Stimulated activated naive CD8-positive, alpha-beta T cell treated with anti-CD3 and anti-CD28 coated beads, Interleukin-15, amount 100 ng/mL, for 72 hours (primary cell): ENCODE measurements at regions not wholly inside any gene's neighbourhood (a gene's known extent, or its start where the extent isn't known, plus 50 kb on each side); places are given as distances from the start of the nearest gene placed in this dataset.

Source experiments
- ATAC-seq: fragments of 150-1000 bp; cut with Tn5 transposase; 2 replicates; pipeline ENCODE4 v1.10.0; 2021; ENCODE audit warnings: mild to moderate bottlenecking, moderate library complexity
- DNase-seq, 2 donors: peaks; one replicate each; pipeline ENCODE4 v3.0.0; 2021 to 2022
- H3K27ac Mint-ChIP-seq, 2 donors: one replicate each; pipeline ENCODE4 v1.8.0; 2022; ENCODE audit warnings: mild to moderate bottlenecking in 2 of 2, mixed read lengths in 2 of 2, moderate library complexity in 2 of 2
- H3K27me3 Mint-ChIP-seq: one replicate; pipeline ENCODE4 v1.8.0; 2022; ENCODE audit warnings: mixed read lengths
- H3K4me1 Mint-ChIP-seq: one replicate; pipeline ENCODE4 v1.8.0; 2022; ENCODE audit warnings: mild to moderate bottlenecking, mixed read lengths
- H3K4me3 Mint-ChIP-seq, 2 donors: one replicate each; pipeline ENCODE4 v1.8.0; 2022; ENCODE audit warnings: mild to moderate bottlenecking in 2 of 2, mixed read lengths in 2 of 2, moderate library complexity in 1 of 2
- H3K9me3 Mint-ChIP-seq, 2 donors: one replicate each; pipeline ENCODE4 v1.8.0; 2022; ENCODE audit warnings: mixed read lengths in 2 of 2

GRCh38 chr14:49483268-49483667, 102.9 kb downstream of the RPS29 start:
- Mint-ChIP-seq H3K4me3 (no peak overlapping the region), H3K9me3 (peaks cover 8 to 14% of the 10 kb centered on the region in 2 donors), H3K27ac (no peak overlapping the region), H3K4me1 (peaks cover 9% of the 10 kb centered on the region), H3K27me3 (peaks cover 14% of the 10 kb centered on the region)
- ATAC-seq (peak; percentile 33), DNase-seq (no peak)

GRCh38 chr14:49480979-49481498, 105.1 kb downstream of the RPS29 start:
- Mint-ChIP-seq H3K4me3 (no peak overlapping the region), H3K27ac (no peak overlapping the region), H3K27me3 (peaks cover 14% of the 10 kb centered on the region), H3K4me1 (peaks cover 9% of the 10 kb centered on the region), H3K9me3 (peaks cover 8 to 14% of the 10 kb centered on the region in 2 donors)
- ATAC-seq (no peak), DNase-seq (no peak)

- Mint-ChIP-seq H3K27me3 (peaks cover 9% of the 10 kb centered on the region), H3K4me1 (peaks cover 9% of the 10 kb centered on the region), H3K4me3 (no peak overlapping the region), H3K9me3 (peaks cover 8 to 14% of the 10 kb centered on the region in 2 donors), H3K27ac (no peak overlapping the region)
- DNase-seq: no peak
- ATAC-seq: no peak
Observed at GRCh38 chr14:49480053-49480760, 106.0 kb downstream of the RPS29 start.

- Mint-ChIP-seq H3K27me3 (peaks cover 1% of the 10 kb centered on the region), H3K27ac (peak overlapping the region in 1 of 2 donors; percentile 12), H3K9me3 (peaks cover 8 to 14% of the 10 kb centered on the region in 2 donors), H3K4me1 (peaks cover 9% of the 10 kb centered on the region), H3K4me3 (no peak overlapping the region)
- DNase-seq: no peak
- ATAC-seq: no peak
Observed at GRCh38 chr14:49479432-49479831, 106.7 kb downstream of the RPS29 start.

- Mint-ChIP-seq H3K4me1 (peaks cover 9% of the 10 kb centered on the region), H3K27me3 (no peaks in the 10 kb centered on the region), H3K9me3 (peaks cover 8 to 14% of the 10 kb centered on the region in 2 donors), H3K27ac (no peak overlapping the region), H3K4me3 (no peak overlapping the region)
- no peak for ATAC-seq
- DNase-seq: no peak
Observed at GRCh38 chr14:49478784-49479183, 107.4 kb downstream of the RPS29 start.

- Mint-ChIP-seq H3K27ac (no peak overlapping the region), H3K4me3 (no peak overlapping the region), H3K4me1 (no peaks in the 10 kb centered on the region), H3K27me3 (no peaks in the 10 kb centered on the region), H3K9me3 (no peaks in the 10 kb centered on the region)
- DNase-seq (no peak), ATAC-seq (no peak)
Observed at GRCh38 chr14:49467091-49467490, 119.1 kb downstream of the RPS29 start.

GRCh38 chr14:49464885-49465284, 121.3 kb downstream of the RPS29 start:
- no peaks in the 10 kb centered on the region for H3K4me1 Mint-ChIP-seq
- ATAC-seq (no peak), DNase-seq (no peak)
- no peak overlapping the region for H3K4me3 Mint-ChIP-seq
- H3K27me3 Mint-ChIP-seq: no peaks in the 10 kb centered on the region
- H3K9me3 Mint-ChIP-seq: no peaks in the 10 kb centered on the region
- no peak overlapping the region for H3K27ac Mint-ChIP-seq

GRCh38 chr14:49463146-49463545, 123.0 kb downstream of the RPS29 start:
- Mint-ChIP-seq H3K9me3 (no peaks in the 10 kb centered on the region), H3K4me3 (no peak overlapping the region), H3K4me1 (no peaks in the 10 kb centered on the region), H3K27me3 (no peaks in the 10 kb centered on the region), H3K27ac (no peak overlapping the region)
- DNase-seq: no peak
- no peak for ATAC-seq

GRCh38 chr14:49461529-49462401, 124.4 kb downstream of the RPS29 start:
- Mint-ChIP-seq H3K4me1 (no peaks in the 10 kb centered on the region), H3K9me3 (no peaks in the 10 kb centered on the region), H3K27ac (no peak overlapping the region), H3K27me3 (no peaks in the 10 kb centered on the region), H3K4me3 (no peak overlapping the region)
- peak; percentile 49 to 54 for DNase-seq
- ATAC-seq: peak; percentile 96

GRCh38 chr14:49460662-49461061, 125.5 kb downstream of the RPS29 start:
- Mint-ChIP-seq H3K27ac (no peak overlapping the region), H3K27me3 (no peaks in the 10 kb centered on the region), H3K4me3 (no peak overlapping the region), H3K9me3 (no peaks in the 10 kb centered on the region), H3K4me1 (no peaks in the 10 kb centered on the region)
- no peak for DNase-seq
- ATAC-seq: no peak

- no peak for DNase-seq
- ATAC-seq: no peak
- no peaks in the 10 kb centered on the region for H3K9me3 Mint-ChIP-seq
- no peak overlapping the region for H3K4me3 Mint-ChIP-seq
- H3K27ac Mint-ChIP-seq: no peak overlapping the region
- no peaks in the 10 kb centered on the region for H3K4me1 Mint-ChIP-seq
- no peaks in the 10 kb centered on the region for H3K27me3 Mint-ChIP-seq
Observed at GRCh38 chr14:49456589-49456988, 129.6 kb downstream of the RPS29 start.

GRCh38 chr14:49451938-49452337, 134.2 kb downstream of the RPS29 start:
- Mint-ChIP-seq H3K4me1 (no peaks in the 10 kb centered on the region), H3K4me3 (no peak overlapping the region), H3K9me3 (peaks cover 5 to 10% of the 10 kb centered on the region in 2 donors), H3K27me3 (no peaks in the 10 kb centered on the region), H3K27ac (no peak overlapping the region)
- DNase-seq: no peak
- ATAC-seq: no peak

GRCh38 chr14:49449749-49450148, 136.4 kb downstream of the RPS29 start:
- ATAC-seq: no peak
- Mint-ChIP-seq H3K27me3 (no peaks in the 10 kb centered on the region), H3K27ac (no peak overlapping the region), H3K4me1 (no peaks in the 10 kb centered on the region), H3K9me3 (peaks cover 5 to 10% of the 10 kb centered on the region in 2 donors), H3K4me3 (no peak overlapping the region)
- no peak for DNase-seq

GRCh38 chr14:49447540-49448107, 138.6 kb downstream of the RPS29 start:
- no peak for ATAC-seq
- peaks cover 5 to 10% of the 10 kb centered on the region in 2 donors for H3K9me3 Mint-ChIP-seq
- H3K4me1 Mint-ChIP-seq: no peaks in the 10 kb centered on the region
- H3K4me3 Mint-ChIP-seq: no peak overlapping the region
- no peak overlapping the region for H3K27ac Mint-ChIP-seq
- no peaks in the 10 kb centered on the region for H3K27me3 Mint-ChIP-seq
- no peak for DNase-seq

- no peaks in the 10 kb centered on the region for H3K27me3 Mint-ChIP-seq
- no peaks in the 10 kb centered on the region for H3K4me1 Mint-ChIP-seq
- H3K9me3 Mint-ChIP-seq: peaks cover 5 to 10% of the 10 kb centered on the region in 2 donors
- ATAC-seq (no peak), DNase-seq (no peak)
- no peak overlapping the region for H3K4me3 Mint-ChIP-seq
- no peak overlapping the region for H3K27ac Mint-ChIP-seq
Observed at GRCh38 chr14:49446801-49447200, 139.4 kb downstream of the RPS29 start.
